VCaP (cell line): ENCODE measurements at regions not wholly inside any gene's neighbourhood (a gene's known extent, or its start where the extent isn't known, plus 50 kb on each side); places are given as distances from the start of the nearest gene placed in this dataset.

Experiments used
- H3K27ac ChIP-seq: fragments of 450-650 bp; 2 replicates; pipeline ENCODE4 v1.5.1; 2017
- TF ChIP-seq, protein P1 (sequence below): fragments of 450-650 bp; conservative IDR thresholded peaks from 2 replicates; pipeline ENCODE4 v1.5.1; 2017; ENCODE audit warnings: mild to moderate bottlenecking, moderate library complexity

DNA sequence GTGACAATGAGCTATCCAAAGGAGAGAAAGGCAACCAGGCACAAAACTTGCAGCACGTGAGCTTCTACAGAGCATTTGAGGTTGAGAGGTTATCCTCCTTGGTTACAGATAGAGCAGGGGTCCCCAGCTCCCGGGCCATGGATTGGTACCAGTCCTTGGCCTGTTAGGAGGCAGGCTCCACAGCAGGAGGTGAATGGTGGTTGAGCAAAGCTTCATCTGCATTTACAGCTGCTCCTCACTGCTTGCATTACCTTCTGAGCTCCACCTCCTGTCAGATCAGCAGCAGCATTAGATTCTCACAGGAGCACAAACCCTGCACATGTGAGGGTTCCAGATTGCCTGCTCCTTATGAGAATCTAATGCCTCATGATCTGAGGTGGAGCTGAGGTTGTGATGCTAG, 57.8 kb upstream of the ST8SIA3 start:
- no peak overlapping the region for H3K27ac ChIP-seq
- TF ChIP-seq, protein P1, sequence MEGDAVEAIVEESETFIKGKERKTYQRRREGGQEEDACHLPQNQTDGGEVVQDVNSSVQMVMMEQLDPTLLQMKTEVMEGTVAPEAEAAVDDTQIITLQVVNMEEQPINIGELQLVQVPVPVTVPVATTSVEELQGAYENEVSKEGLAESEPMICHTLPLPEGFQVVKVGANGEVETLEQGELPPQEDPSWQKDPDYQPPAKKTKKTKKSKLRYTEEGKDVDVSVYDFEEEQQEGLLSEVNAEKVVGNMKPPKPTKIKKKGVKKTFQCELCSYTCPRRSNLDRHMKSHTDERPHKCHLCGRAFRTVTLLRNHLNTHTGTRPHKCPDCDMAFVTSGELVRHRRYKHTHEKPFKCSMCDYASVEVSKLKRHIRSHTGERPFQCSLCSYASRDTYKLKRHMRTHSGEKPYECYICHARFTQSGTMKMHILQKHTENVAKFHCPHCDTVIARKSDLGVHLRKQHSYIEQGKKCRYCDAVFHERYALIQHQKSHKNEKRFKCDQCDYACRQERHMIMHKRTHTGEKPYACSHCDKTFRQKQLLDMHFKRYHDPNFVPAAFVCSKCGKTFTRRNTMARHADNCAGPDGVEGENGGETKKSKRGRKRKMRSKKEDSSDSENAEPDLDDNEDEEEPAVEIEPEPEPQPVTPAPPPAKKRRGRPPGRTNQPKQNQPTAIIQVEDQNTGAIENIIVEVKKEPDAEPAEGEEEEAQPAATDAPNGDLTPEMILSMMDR, result no peak

DNA sequence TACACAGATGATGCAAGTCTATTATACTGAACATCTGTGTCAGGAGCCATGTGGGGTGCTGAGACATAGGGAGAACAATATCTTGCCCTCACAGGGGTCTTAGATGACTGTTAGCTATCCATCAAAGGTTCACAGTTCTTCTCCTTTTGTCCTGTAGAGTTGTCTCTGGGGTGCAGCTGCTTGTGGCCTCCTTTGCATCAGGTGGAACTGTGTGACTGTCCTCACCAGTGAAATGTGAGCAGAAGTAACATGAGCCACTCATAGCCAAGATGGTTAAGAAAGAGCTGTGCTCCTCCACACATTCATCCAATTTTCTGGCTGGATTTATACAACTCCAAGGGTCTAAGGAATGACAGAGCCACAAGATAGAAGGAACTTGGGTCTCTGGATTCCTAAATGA, 56.0 kb upstream of the ST8SIA3 start:
- H3K27ac ChIP-seq, result no peak overlapping the region
- TF ChIP-seq, protein P1, result no peak

DNA sequence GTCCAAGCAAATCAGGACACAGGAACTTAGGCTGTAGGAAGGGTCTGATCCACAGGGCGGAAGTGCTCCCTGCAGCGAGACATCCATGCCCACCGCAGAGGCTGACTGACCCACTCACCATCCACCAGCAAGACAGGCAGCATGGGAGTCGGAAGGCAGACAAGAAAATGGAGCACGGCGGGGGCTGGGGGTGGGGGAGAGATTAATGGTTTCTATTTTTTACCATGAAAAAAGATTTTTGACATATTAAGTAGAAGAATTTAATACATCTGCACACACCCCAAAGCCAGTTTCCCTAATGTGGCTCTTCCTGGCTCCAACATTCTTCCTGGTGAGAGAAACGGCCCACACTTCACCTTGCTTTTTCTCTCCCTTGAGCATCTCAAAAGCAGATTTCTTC, 55.1 kb upstream of the ST8SIA3 start:
- no peak overlapping the region for H3K27ac ChIP-seq
- TF ChIP-seq, protein P1, result no peak

DNA sequence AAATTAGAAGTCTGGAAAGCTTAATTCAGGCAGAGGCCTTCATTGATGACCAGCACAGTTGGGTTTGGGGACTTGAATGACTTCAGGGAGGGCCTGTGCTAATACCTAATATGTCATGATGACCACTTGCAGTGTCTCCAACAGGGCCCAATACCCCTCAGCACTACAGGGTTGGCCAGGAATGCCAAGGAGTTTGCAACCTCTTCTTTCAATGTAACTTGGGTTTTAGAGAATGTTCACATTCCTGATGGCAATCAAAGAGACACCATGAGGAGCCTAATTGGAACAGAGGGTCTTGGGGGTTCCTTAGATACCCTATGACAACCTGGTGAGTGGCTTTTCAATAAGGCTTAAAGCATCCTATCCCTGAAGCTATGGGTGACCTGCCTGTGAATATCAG, 52.4 kb upstream of the ST8SIA3 start:
- H3K27ac ChIP-seq, result no peak overlapping the region
- TF ChIP-seq, protein P1, result no peak

DNA sequence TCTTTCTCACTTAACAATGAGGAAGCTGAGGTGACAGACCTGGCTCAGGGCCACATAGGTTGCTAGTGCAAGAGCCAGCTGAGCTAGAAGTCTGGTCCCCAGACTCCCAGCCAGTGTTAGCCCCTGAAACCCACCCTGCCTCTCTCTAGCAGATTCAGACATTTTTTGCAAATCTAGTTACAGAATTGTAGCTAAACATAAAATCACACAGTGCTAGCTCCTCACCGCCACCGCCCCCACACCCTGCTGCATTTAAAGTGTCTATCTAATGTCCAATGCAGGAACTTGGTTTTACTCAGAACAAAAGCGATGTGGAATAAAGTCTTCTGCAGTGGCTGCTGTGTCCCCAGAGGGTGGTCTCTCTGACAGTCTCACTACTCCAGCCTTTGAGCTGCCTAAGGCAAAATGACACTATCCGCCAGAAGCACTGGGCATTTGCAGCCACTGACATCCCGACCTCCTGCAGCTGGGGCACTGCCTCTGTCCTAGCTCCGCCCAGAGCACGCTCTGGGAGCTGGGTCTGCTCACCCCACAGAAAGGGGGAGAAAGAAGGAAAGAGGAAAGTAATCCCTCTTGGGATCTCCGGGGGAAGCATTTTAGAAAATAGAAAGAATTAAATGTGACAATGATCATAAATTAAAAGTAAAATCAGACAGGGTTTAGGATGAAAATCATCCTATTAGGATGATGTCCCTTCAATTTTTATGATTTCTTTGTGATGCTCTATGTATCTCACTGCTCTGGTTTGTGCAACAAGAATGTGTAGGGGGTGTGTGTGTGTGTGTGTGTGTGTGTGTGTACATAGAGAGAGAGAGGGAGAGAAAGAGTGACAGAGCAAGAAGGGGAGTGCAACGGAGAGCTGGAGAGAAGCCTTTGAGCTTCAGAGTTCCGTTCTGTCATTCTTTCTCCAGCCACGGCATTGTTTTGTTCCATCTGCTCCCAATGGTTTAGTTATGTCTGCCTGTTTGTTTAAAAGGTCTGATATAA, 50.5 kb upstream of the ST8SIA3 start:
- TF ChIP-seq, protein P1, result no peak
- no peak overlapping the region for H3K27ac ChIP-seq
